HEK293 (cell line): ENCODE measurements at regions not wholly inside any gene's neighbourhood (a gene's known extent, or its start where the extent isn't known, plus 50 kb on each side); places are given as distances from the start of the nearest gene placed in this dataset.

Experiments used
- CTCF ChIA-PET: fragments of 350-600 bp; formaldehyde crosslinking; extraction: SDS; loops from one replicate; lab custom pipeline; 2021; ENCODE audit warnings: antibody characterized with exemption; lab: Yijun Ruan, JAX
- POLR2A ChIA-PET: fragments of 300-600 bp; formaldehyde crosslinking; extraction: SDS; loops from one replicate; lab custom pipeline; 2020; ENCODE audit warnings: antibody characterized with exemption, inconsistent platforms; lab: Yijun Ruan, JAX
- H3K27ac ChIP-seq: fragments of 200-500 bp; sonication (Bioruptor generic); 2 replicates; pipeline ENCODE4 v1.5.1; 2014; ENCODE audit warnings: low read depth, low read length, control low read depth, inconsistent platforms; ENCODE audit errors: extremely low read depth
- H3K36me3 ChIP-seq, 2 experiments: fragments of 200-500 bp in 1 of 2; sonication (Bioruptor generic) in 1 of 2; 1 replicate in 1 of 2; 2 replicates in 1 of 2; pipeline ENCODE4 v1.5.1; 2014 to 2017; ENCODE audit warnings: inconsistent platforms in 2 of 2, low read length in 2 of 2; ENCODE audit not compliant: control insufficient read depth in 2 of 2, insufficient read depth in 1 of 2
- H3K4me1 ChIP-seq: fragments of 200-500 bp; sonication (Bioruptor generic); 2 replicates; pipeline ENCODE4 v1.5.1; 2014; ENCODE audit warnings: mild to moderate bottlenecking, low read length, inconsistent platforms; ENCODE audit not compliant: control insufficient read depth, insufficient read depth
- H3K4me3 ChIP-seq: 2 replicates; pipeline ENCODE4 v1.5.1; 2011; ENCODE audit warnings: low read depth, mild to moderate bottlenecking, control low read depth, low read length, moderate library complexity
- H3K9me3 ChIP-seq: fragments of 200-500 bp; sonication (Bioruptor generic); 2 replicates; pipeline ENCODE4 v1.5.1; 2014; ENCODE audit warnings: low read depth, low read length, inconsistent platforms; ENCODE audit not compliant: control insufficient read depth, insufficient read depth
- ATF2 ChIP-seq: fragments of 450-650 bp; formaldehyde crosslinking; IDR thresholded peaks from 2 replicates; pipeline ENCODE4 v1.5.1; 2016; ENCODE audit warnings: missing biosample characterization, missing genetic modification characterization, low read depth
- IKZF3 ChIP-seq: fragments of 450-650 bp; IDR thresholded peaks from 2 replicates; pipeline ENCODE4 v1.5.0; 2018; ENCODE audit warnings: missing biosample characterization, mild to moderate bottlenecking, missing genetic modification characterization, moderate library complexity
- PRDM2 ChIP-seq: fragments of 450-650 bp; formaldehyde crosslinking; IDR thresholded peaks from 2 replicates; pipeline ENCODE4 v1.5.1; 2016; ENCODE audit warnings: missing biosample characterization, missing genetic modification characterization, borderline replicate concordance
- YY2 ChIP-seq: fragments of 450-650 bp; formaldehyde crosslinking; IDR thresholded peaks from 2 replicates; pipeline ENCODE4 v1.5.1; 2016; ENCODE audit warnings: missing biosample characterization, missing genetic modification characterization
- ZBTB11 ChIP-seq: fragments of 450-650 bp; formaldehyde crosslinking; conservative IDR thresholded peaks from 2 replicates; pipeline ENCODE4 v1.5.1; 2016; ENCODE audit warnings: low read depth, missing biosample characterization, missing genetic modification characterization
- ZEB2 ChIP-seq: fragments of 450-650 bp; formaldehyde crosslinking; IDR thresholded peaks from 2 replicates; pipeline ENCODE4 v1.5.1; 2016; ENCODE audit warnings: missing biosample characterization, missing genetic modification characterization
- ZNF138 ChIP-seq: fragments of 450-650 bp; formaldehyde crosslinking; IDR thresholded peaks from 2 replicates; pipeline ENCODE4 v1.5.1; 2016; ENCODE audit warnings: missing biosample characterization, missing genetic modification characterization, borderline replicate concordance
- ZNF211 ChIP-seq: fragments of 450-650 bp; formaldehyde crosslinking; IDR thresholded peaks from 2 replicates; pipeline ENCODE4 v1.5.1; 2016; ENCODE audit warnings: low read depth, missing biosample characterization, missing genetic modification characterization
- ZNF214 ChIP-seq: fragments of 450-650 bp; formaldehyde crosslinking; IDR thresholded peaks from 2 replicates; pipeline ENCODE4 v1.5.1; 2017; ENCODE audit warnings: missing biosample characterization, mild to moderate bottlenecking, missing genetic modification characterization, borderline replicate concordance
- ZNF48 ChIP-seq: fragments of 450-650 bp; formaldehyde crosslinking; IDR thresholded peaks from 2 replicates; pipeline ENCODE4 v1.5.1; 2016; ENCODE audit warnings: missing biosample characterization, missing genetic modification characterization
- ZNF488 ChIP-seq: fragments of 450-650 bp; formaldehyde crosslinking; IDR thresholded peaks from 2 replicates; pipeline ENCODE4 v1.5.1; 2016; ENCODE audit warnings: missing biosample characterization, missing genetic modification characterization
- ZNF560 ChIP-seq: fragments of 450-650 bp; formaldehyde crosslinking; IDR thresholded peaks from 2 replicates; pipeline ENCODE4 v1.5.1; 2017; ENCODE audit warnings: missing biosample characterization, missing genetic modification characterization, borderline replicate concordance
- ZNF571 ChIP-seq: fragments of 450-650 bp; formaldehyde crosslinking; IDR thresholded peaks from 2 replicates; pipeline ENCODE4 v1.5.0; 2017; ENCODE audit warnings: missing biosample characterization, missing genetic modification characterization
- ZNF645 ChIP-seq: fragments of 450-650 bp; formaldehyde crosslinking; IDR thresholded peaks from 2 replicates; pipeline ENCODE4; 2016; ENCODE audit warnings: missing biosample characterization, missing genetic modification characterization
- ZNF658 ChIP-seq: fragments of 450-650 bp; formaldehyde crosslinking; IDR thresholded peaks from 2 replicates; pipeline ENCODE4; 2016; ENCODE audit warnings: missing biosample characterization, missing genetic modification characterization
- ZNF660 ChIP-seq: fragments of 450-650 bp; IDR thresholded peaks from 2 replicates; pipeline ENCODE4 v1.5.1; 2018; ENCODE audit warnings: missing biosample characterization, mild to moderate bottlenecking, missing genetic modification characterization
- ZNF76 ChIP-seq: fragments of 450-650 bp; formaldehyde crosslinking; IDR thresholded peaks from 2 replicates; pipeline ENCODE4; 2016; ENCODE audit warnings: low read depth, missing biosample characterization, missing genetic modification characterization, borderline replicate concordance
- ZSCAN16 ChIP-seq: fragments of 450-650 bp; formaldehyde crosslinking; IDR thresholded peaks from 2 replicates; pipeline ENCODE4 v1.5.1; 2016; ENCODE audit warnings: missing biosample characterization, missing genetic modification characterization
- ZSCAN4 ChIP-seq: fragments of 450-650 bp; formaldehyde crosslinking; IDR thresholded peaks from 2 replicates; pipeline ENCODE4 v1.5.1; 2017; ENCODE audit warnings: missing biosample characterization, missing genetic modification characterization

GRCh38 chr1:57721001-57721400, 297.1 kb upstream of the DAB1 start (continued):
- TF ChIP-seq PRDM2 (tag by site-specific recombination) (no peak), ZSCAN16 (no peak), ZNF138 (tag by site-specific recombination) (no peak), ZNF211 (tag by site-specific recombination) (no peak), ATF2 (tag by site-specific recombination) (no peak), YY2 (tag by site-specific recombination) (no peak), ZNF560 (tag by site-specific recombination) (no peak), ZNF571 (tag by site-specific recombination) (no peak), ZNF488 (no peak), ZBTB11 (tag by site-specific recombination) (no peak), ZNF214 (tag by site-specific recombination) (no peak), ZSCAN4 (tag by site-specific recombination) (no peak), ZNF76 (tag by site-specific recombination) (no peak)
- TF ChIP-seq, all 188 proteins: peak for 0

GRCh38 chr1:57719274-57719673, 295.4 kb upstream of the DAB1 start:
- CTCF ChIA-PET, result no interaction called here
- Histone ChIP-seq H3K9me3 (no peaks in the 10 kb centered on the region), H3K27ac (no peak overlapping the region), H3K4me1 (no peaks in the 10 kb centered on the region), H3K4me3 (no peak overlapping the region), H3K36me3 (no peaks in the 10 kb centered on the region)
- POLR2A ChIA-PET, result no interaction called here
- no peak for TF ChIP-seq ZNF645 (tag by site-specific recombination)
- no peak for TF ChIP-seq ZEB2 (tag by site-specific recombination)
- no peak for TF ChIP-seq IKZF3 (tag by site-specific recombination)
- no peak for TF ChIP-seq ZNF660 (tag by site-specific recombination)
- no peak for TF ChIP-seq ZNF48 (tag by site-specific recombination)
- TF ChIP-seq ZNF658 (tag by site-specific recombination), result no peak
